Heart left ventricle (tissue), 16 donors: ENCODE measurements at regions not wholly inside any gene's neighbourhood (a gene's known extent, or its start where the extent isn't known, plus 50 kb on each side); places are given as distances from the start of the nearest gene placed in this dataset.

Source experiments
- ATAC-seq, 4 donors: fragments of 200-7000 bp; cut with Tn5 transposase; one replicate each; pipeline ENCODE4 v1.9.1; 2020 to 2022; ENCODE audit warnings: moderate library complexity in 4 of 4, mild to moderate bottlenecking in 3 of 4, moderate number of reproducible peaks in 1 of 4
- DNase-seq, 5 donors: peaks; one replicate each; pipeline ENCODE4 v3.0.0-alpha.2; 2020
- H3K27ac ChIP-seq, 12 donors: fragments of 200-600 bp; sonication (generic) in 4 of 12; one replicate each; pipeline versions ENCODE4 v1.5.0 to v1.8.0; 2016 to 2022; ENCODE audit warnings: mild to moderate bottlenecking in 2 of 12
- H3K27me3 ChIP-seq, 9 donors: fragments of 200-600 bp; sonication (generic) in 2 of 9; one replicate each; pipeline versions ENCODE4 v1.5.1 to v1.8.0; 2016 to 2022; ENCODE audit warnings: mild to moderate bottlenecking in 3 of 9
- H3K36me3 ChIP-seq, 9 donors: fragments of 200-600 bp; sonication (generic) in 2 of 9; one replicate each; pipeline versions ENCODE4 v1.5.0 to v1.8.0; 2018 to 2022; ENCODE audit warnings: mild to moderate bottlenecking in 2 of 9
- H3K4me1 ChIP-seq, 12 donors: fragments of 200-600 bp; sonication (generic) in 4 of 12; one replicate each; pipeline versions ENCODE4 v1.5.0 to v1.8.0; 2016 to 2022; ENCODE audit warnings: mild to moderate bottlenecking in 3 of 12
- H3K4me3 ChIP-seq, 12 donors: fragments of 200-600 bp; sonication (generic) in 4 of 12; one replicate each; pipeline versions ENCODE4 v1.5.0 to v1.8.0; 2017 to 2022; ENCODE audit warnings: mild to moderate bottlenecking in 9 of 12, moderate library complexity in 4 of 12
- H3K9me3 ChIP-seq, 12 donors: fragments of 200-600 bp; sonication (generic) in 4 of 12; one replicate each; pipeline versions ENCODE4 v1.5.0 to v1.8.0; 2016 to 2022; ENCODE audit warnings: mild to moderate bottlenecking in 1 of 12
- POLR2A ChIP-seq, 2 donors: fragments of 450-650 bp; IDR thresholded peaks; one replicate each; pipeline ENCODE4 v1.6.1; 2017; ENCODE audit warnings: antibody characterized with exemption in 2 of 2, mild to moderate bottlenecking in 2 of 2, moderate library complexity in 2 of 2
- WGBS, 4 donors: extraction: QIAGEN DNeasy Blood & Tissue Kit in 2 of 4; methylation state at CpG; one replicate each; pipeline versions ENCODE4 v1.1.5 to v1.1.7; 2013 to 2018; 5-methylcytosine and 5-hydroxymethylcytosine counted together
- intact Hi-C, 10 donors: fragments of 100-400 bp; cut with DNase I; formaldehyde crosslinking; loops; one replicate each; pipeline versions ENCODE4 v1.11.1 to v1.14.2; 2022
- TF ChIP-seq, protein P1 (sequence below), 12 donors: fragments of 200-600 bp; sonication (generic) in 4 of 12; IDR thresholded peaks; one replicate each; pipeline versions ENCODE4 v1.5.0 to v1.8.0; 2018 to 2022; ENCODE audit warnings: antibody characterized with exemption in 12 of 12, mild to moderate bottlenecking in 5 of 12
- donor health status: ischemic (EF 13 %, LVEDD 7.1; RV severe dilation, severe dysfunction).
- donor health status: healthy with polysubstance abuse.
- donor health status: DM: no; HTN: yes; CAD: no.
- donor health status: DM: no; HTN: no; CAD: no.
- donor health status: ischemic (EF 25% LVEDD 6.9; RV normal size, moderate dysfunction).
- donor health status: ischemic (EF 25% LVEDD 5.7; RV mildly dilated, moderate dysfunction).
- donor health status: healthy.
- donor health status: DM: yes; HTN: yes; CAD: no.
- donor health status: ischemic (EF 35%, LVEDD 5.7; RV mildly dilated, moderate dysfunction).
- donor health status: nonischemic (EF 11% LVEDD 7.7; RV severe dilation, severe dysfunction).
- donor health status: DM: yes; HTN: yes; CAD: no.
- donor health status: PGD.
- donor health status: ischemic (EF 29% LVEDD 5.4; RV normal size, mild dysfunction).
- donor health status: nonischemic (EF 23%, LVEDD 6.1; RV moderate dilation, normal function).

DNA sequence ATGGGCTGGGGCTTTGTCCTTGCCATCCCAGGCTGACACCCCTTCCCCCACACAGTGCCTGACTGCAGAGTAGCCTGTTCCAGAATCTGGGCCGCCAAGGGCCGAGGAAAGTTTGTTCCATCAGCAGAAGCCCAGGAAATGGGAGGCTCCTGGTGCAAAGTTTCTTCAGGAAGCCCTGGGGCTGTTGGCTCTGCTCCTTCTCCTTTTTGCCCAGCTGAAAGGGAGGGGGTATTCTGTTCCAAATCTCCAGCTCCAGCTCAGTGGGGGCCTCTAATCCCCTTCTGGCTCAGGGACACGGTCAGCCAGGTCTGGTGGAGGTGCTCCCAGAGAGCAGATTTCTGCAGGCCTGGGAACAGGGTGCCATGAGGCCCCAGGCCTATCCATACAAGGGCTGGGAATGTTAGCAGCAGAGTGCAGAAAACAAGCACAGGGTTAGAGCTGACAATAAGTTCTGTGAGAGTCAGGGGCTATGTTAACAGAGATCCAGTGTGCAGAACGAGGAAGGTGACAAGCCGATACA is 399.5 kb downstream of the RPS24 start:
- H3K36me3 ChIP-seq, result no peaks in the 10 kb centered on the region
- TF ChIP-seq, protein P1, sequence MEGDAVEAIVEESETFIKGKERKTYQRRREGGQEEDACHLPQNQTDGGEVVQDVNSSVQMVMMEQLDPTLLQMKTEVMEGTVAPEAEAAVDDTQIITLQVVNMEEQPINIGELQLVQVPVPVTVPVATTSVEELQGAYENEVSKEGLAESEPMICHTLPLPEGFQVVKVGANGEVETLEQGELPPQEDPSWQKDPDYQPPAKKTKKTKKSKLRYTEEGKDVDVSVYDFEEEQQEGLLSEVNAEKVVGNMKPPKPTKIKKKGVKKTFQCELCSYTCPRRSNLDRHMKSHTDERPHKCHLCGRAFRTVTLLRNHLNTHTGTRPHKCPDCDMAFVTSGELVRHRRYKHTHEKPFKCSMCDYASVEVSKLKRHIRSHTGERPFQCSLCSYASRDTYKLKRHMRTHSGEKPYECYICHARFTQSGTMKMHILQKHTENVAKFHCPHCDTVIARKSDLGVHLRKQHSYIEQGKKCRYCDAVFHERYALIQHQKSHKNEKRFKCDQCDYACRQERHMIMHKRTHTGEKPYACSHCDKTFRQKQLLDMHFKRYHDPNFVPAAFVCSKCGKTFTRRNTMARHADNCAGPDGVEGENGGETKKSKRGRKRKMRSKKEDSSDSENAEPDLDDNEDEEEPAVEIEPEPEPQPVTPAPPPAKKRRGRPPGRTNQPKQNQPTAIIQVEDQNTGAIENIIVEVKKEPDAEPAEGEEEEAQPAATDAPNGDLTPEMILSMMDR (IDR thresholded peaks at IDR 0.05), result no peak
- TF ChIP-seq POLR2A (IDR thresholded peaks at IDR 0.05), result no peak
- peak in 2 of 5 donors; percentile 50 to 61 for DNase-seq
- no peak overlapping the region for H3K4me3 ChIP-seq
- peak overlapping the region in 7 of 12 donors; percentile 3 to 58 (median 25) for H3K27ac ChIP-seq
- WGBS, 4 donors, result 65 to 82% (median 73%) methylated on average over 5 of the region's 5 CpGs
- peaks cover 0 to 45% (median 22%) of the 10 kb centered on the region in 12 donors for H3K4me1 ChIP-seq
- intact Hi-C loops, result loop anchor here in 1 of 10 donors (10.0 kb wide), 2 partner anchors 388 to 632 kb away; partner anchors contain the start of gene ZMIZ1
- H3K27me3 ChIP-seq, result no peaks in the 10 kb centered on the region
- H3K9me3 ChIP-seq, result peaks cover 0 to 6% (median 0%) of the 10 kb centered on the region in 12 donors
- peak; percentile 26 to 55 (median 45) for ATAC-seq

DNA sequence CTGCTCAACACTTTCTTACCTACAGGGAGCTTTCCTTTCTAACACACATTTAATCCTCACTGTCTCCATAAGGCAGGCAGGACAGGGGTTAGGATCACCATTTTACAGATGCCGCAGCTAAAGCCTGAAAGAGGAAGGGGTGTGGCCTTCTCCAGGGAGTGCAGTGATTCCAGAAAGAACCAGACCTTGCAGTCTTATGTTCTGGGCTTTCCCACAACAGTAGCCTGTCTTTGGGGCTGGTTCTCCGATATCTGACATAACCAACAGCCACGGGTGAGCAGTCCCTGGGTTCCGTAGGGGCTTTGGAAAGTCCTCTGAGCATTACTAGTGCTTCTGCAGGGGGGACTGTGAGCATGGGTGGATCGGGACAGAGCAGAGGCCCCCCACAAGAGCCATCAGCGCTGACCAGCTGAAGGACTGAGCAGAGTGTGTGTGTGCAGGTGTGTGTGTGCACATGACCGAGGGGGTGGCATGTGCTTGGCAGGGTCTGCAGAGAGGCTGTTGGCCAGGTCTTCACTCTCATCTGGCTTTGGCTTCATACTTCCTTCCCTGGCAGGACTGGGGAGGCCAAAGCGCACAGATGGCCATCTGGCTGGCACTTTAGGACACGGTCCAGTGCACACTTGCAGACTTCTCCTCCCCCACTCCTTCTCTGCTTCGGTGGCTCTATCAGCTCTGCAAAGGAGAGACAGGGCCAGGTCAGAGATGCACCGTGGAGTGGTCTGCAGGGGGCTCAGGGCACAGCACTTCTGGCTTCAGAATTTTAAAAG is 400.3 kb downstream of the RPS24 start:
- peak in 1 of 5 donors; percentile 47 for DNase-seq

DNA sequence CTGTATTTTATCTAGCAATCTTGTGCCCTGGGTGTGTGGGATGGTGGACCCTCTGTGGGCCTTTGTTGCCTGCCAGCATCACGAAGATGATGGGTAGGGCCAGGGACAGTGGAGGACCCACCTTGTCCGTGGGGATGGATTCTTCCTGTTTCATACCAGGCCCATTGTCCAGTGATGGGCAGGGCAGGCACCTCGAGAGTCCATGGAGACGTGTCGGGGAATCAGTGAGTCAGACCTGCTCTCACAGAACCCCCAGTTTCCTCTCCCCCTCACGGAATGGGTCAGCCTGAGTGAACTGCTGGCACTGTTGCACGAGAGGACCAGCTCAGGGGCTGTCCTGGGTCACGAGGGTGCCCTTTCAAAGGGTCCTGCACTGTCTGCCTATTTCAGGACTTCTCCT is 401.2 kb downstream of the RPS24 start:
- WGBS, 4 donors, result 61 to 85% (median 80%) methylated on average over 5 to 8 of the region's 8 CpGs
- Histone ChIP-seq H3K4me1 (peaks cover 0 to 47% (median 22%) of the 10 kb centered on the region in 12 donors), H3K27ac (no peak overlapping the region), H3K27me3 (no peaks in the 10 kb centered on the region), H3K36me3 (no peaks in the 10 kb centered on the region), H3K9me3 (no peaks in the 10 kb centered on the region), H3K4me3 (no peak overlapping the region)
- intact Hi-C loops, result loop anchor here in 1 of 10 donors (10.0 kb wide), 2 partner anchors 390 to 630 kb away; partner anchors contain the start of gene ZMIZ1
- ATAC-seq (no peak), DNase-seq (no peak)
- no peak for TF ChIP-seq POLR2A (IDR thresholded peaks at IDR 0.05)
- TF ChIP-seq, protein P1 (IDR thresholded peaks at IDR 0.05), result no peak

More for the DNA sequence above, 400.3 kb downstream of the RPS24 start:
- no peaks in the 10 kb centered on the region for H3K27me3 ChIP-seq
- peak; percentile 17 to 51 (median 42) for ATAC-seq
- no peak overlapping the region for H3K4me3 ChIP-seq
- peaks cover 0 to 3% (median 0%) of the 10 kb centered on the region in 12 donors for H3K9me3 ChIP-seq
- peak overlapping the region in 5 of 12 donors; percentile 2 to 58 (median 32) for H3K27ac ChIP-seq
- H3K36me3 ChIP-seq, result no peaks in the 10 kb centered on the region
- peaks cover 0 to 47% (median 22%) of the 10 kb centered on the region in 12 donors for H3K4me1 ChIP-seq
- WGBS, 4 donors, result 54 to 66% (median 65%) methylated on average over 11 of the region's 11 CpGs
- intact Hi-C loops, result loop anchor here in 1 of 10 donors (10.0 kb wide), 2 partner anchors 389 to 631 kb away; partner anchors contain the start of gene ZMIZ1
- TF ChIP-seq POLR2A (IDR thresholded peaks at IDR 0.05), result no peak
- TF ChIP-seq, protein P1 (IDR thresholded peaks at IDR 0.05), result no peak
